SK-N-SH treated with all-trans-retinoic acid at 6 μM for 48 hours (cell line): ENCODE measurements at regions not wholly inside any gene's neighbourhood (a gene's known extent, or its start where the extent isn't known, plus 50 kb on each side); places are given as distances from the start of the nearest gene placed in this dataset.

ENCODE experiments used
- ATAC-seq: fragments of 200-7000 bp; cut with Tn5 transposase; 3 replicates; pipeline ENCODE4 v1.9.1; 2020; ENCODE audit warnings: mild to moderate bottlenecking, moderate library complexity
- ARNTL ChIP-seq: fragments of 450-650 bp; formaldehyde crosslinking; IDR thresholded peaks from 2 replicates; pipeline ENCODE4 v1.5.0; 2020; ENCODE audit warnings: low read depth, mild to moderate bottlenecking, moderate library complexity, borderline replicate concordance
- BACH2 ChIP-seq: fragments of 250-450 bp; sonication (Bioruptor Pico); IDR thresholded peaks from 2 replicates; pipeline ENCODE4 v1.9.0; 2021; ENCODE audit warnings: mild to moderate bottlenecking, borderline replicate concordance
- CREB5 ChIP-seq: fragments of 250-450 bp; sonication (Bioruptor Pico); IDR thresholded peaks from 2 replicates; pipeline ENCODE4 v1.5.1; 2020; ENCODE audit warnings: low read depth, mild to moderate bottlenecking, moderate library complexity
- CSDC2 ChIP-seq: fragments of 250-450 bp; sonication (Bioruptor Pico); IDR thresholded peaks from 2 replicates; pipeline ENCODE4 v1.5.0; 2020; ENCODE audit warnings: mild to moderate bottlenecking, moderate library complexity
- CSRNP3 ChIP-seq: fragments of 250-450 bp; sonication (Bioruptor Pico); IDR thresholded peaks from 2 replicates; pipeline ENCODE4 v1.5.1; 2021; ENCODE audit warnings: mild to moderate bottlenecking, moderate library complexity
- ESRRG ChIP-seq: fragments of 250-450 bp; sonication (Bioruptor Pico); IDR thresholded peaks from 2 replicates; pipeline ENCODE4 v1.6.1; 2021; ENCODE audit warnings: mild to moderate bottlenecking
- GLIS3 ChIP-seq: fragments of 250-450 bp; sonication (Bioruptor Pico); IDR thresholded peaks from 2 replicates; pipeline ENCODE4 v1.5.0; 2020; ENCODE audit warnings: mild to moderate bottlenecking, moderate library complexity
- OSR1 ChIP-seq: fragments of 250-450 bp; sonication (Bioruptor Pico); IDR thresholded peaks from 2 replicates; pipeline ENCODE4 v1.8.0; 2022; ENCODE audit warnings: moderate library complexity, mild to moderate bottlenecking, inconsistent platforms
- PATZ1 ChIP-seq: fragments of 250-450 bp; sonication (Bioruptor Pico); IDR thresholded peaks from 2 replicates; pipeline ENCODE4 v1.8.0; 2020; ENCODE audit warnings: mild to moderate bottlenecking, moderate library complexity, borderline replicate concordance
- POU6F1 ChIP-seq: fragments of 250-450 bp; sonication (Bioruptor Pico); IDR thresholded peaks from 2 replicates; pipeline ENCODE4 v1.8.0; 2021; ENCODE audit warnings: low read depth, mild to moderate bottlenecking, moderate library complexity, borderline replicate concordance
- PPARA ChIP-seq: fragments of 250-450 bp; sonication (Bioruptor Pico); IDR thresholded peaks from 2 replicates; pipeline ENCODE4 v1.5.0; 2020; ENCODE audit warnings: mild to moderate bottlenecking, borderline replicate concordance
- SNAI2 ChIP-seq: fragments of 250-450 bp; sonication (Bioruptor Pico); IDR thresholded peaks from 2 replicates; pipeline ENCODE4 v1.5.0; 2020; ENCODE audit warnings: mild to moderate bottlenecking, moderate library complexity
- TCF4 ChIP-seq: fragments of 250-450 bp; sonication (Bioruptor Pico); IDR thresholded peaks from 2 replicates; pipeline ENCODE4 v1.8.0; 2021; ENCODE audit warnings: mild to moderate bottlenecking, moderate library complexity, borderline replicate concordance
- TOX ChIP-seq: fragments of 250-450 bp; sonication (Bioruptor Pico); IDR thresholded peaks from 2 replicates; pipeline ENCODE4 v1.8.0; 2021; ENCODE audit warnings: mild to moderate bottlenecking, moderate library complexity, borderline replicate concordance
- TSHZ2 ChIP-seq: fragments of 250-450 bp; sonication (Bioruptor Pico); IDR thresholded peaks from 2 replicates; pipeline ENCODE4 v1.5.0; 2020; ENCODE audit warnings: mild to moderate bottlenecking, moderate library complexity
- ZC3H10 ChIP-seq: fragments of 250-450 bp; sonication (Bioruptor Pico); IDR thresholded peaks from 2 replicates; pipeline ENCODE4 v1.5.1; 2021; ENCODE audit warnings: mild to moderate bottlenecking, moderate library complexity
- ZFP30 ChIP-seq: fragments of 450-650 bp; formaldehyde crosslinking; IDR thresholded peaks from 2 replicates; pipeline ENCODE4 v1.5.0; 2022; ENCODE audit warnings: mild to moderate bottlenecking, moderate library complexity
- ZNF565 ChIP-seq: fragments of 450-650 bp; formaldehyde crosslinking; conservative IDR thresholded peaks from 2 replicates; pipeline ENCODE4 v1.5.0; 2020; ENCODE audit warnings: low read depth, mild to moderate bottlenecking, moderate library complexity
- ZNF70 ChIP-seq: fragments of 450-650 bp; formaldehyde crosslinking; IDR thresholded peaks from 2 replicates; pipeline ENCODE4 v1.5.0; 2020; ENCODE audit warnings: mild to moderate bottlenecking, moderate library complexity
- ZNF8 ChIP-seq: fragments of 450-650 bp; formaldehyde crosslinking; IDR thresholded peaks from 2 replicates; pipeline ENCODE4 v1.5.0; 2020; ENCODE audit warnings: mild to moderate bottlenecking, moderate library complexity

GRCh38 chr3:135756106-135756668 lies 209.3 kb upstream of the PPP2R3A start:
- ATAC-seq, result no peak
- no peak for TF ChIP-seq GLIS3
- TF ChIP-seq SNAI2 (CRISPR knock-in tag), result no peak
- no peak for TF ChIP-seq ZFP30 (CRISPR knock-in tag)
- no peak for TF ChIP-seq CSDC2 (CRISPR knock-in tag)
- no peak for TF ChIP-seq TCF4 (CRISPR knock-in tag)
- no peak for TF ChIP-seq CSRNP3 (CRISPR knock-in tag)
- no peak for TF ChIP-seq PPARA (CRISPR knock-in tag)
- no peak for TF ChIP-seq BACH2 (CRISPR knock-in tag)
- no peak for TF ChIP-seq ZNF70 (CRISPR knock-in tag)
- no peak for TF ChIP-seq PATZ1 (CRISPR knock-in tag)
- TF ChIP-seq ZNF8 (CRISPR knock-in tag), result no peak
- TF ChIP-seq TSHZ2 (CRISPR knock-in tag), result no peak
- TF ChIP-seq OSR1 (CRISPR knock-in tag), result no peak
- no peak for TF ChIP-seq ESRRG

- ATAC-seq, result no peak
These were observed 208.1 kb upstream of the PPP2R3A start for GRCh38 chr3:135757421-135757820.

More at GRCh38 chr3:135757421-135757820, 208.1 kb upstream of the PPP2R3A start:
- TF ChIP-seq TCF4 (CRISPR knock-in tag) (no peak), GLIS3 (no peak), ARNTL (CRISPR knock-in tag) (no peak), POU6F1 (CRISPR knock-in tag) (no peak), ZNF565 (no peak), TOX (CRISPR knock-in tag) (no peak), PPARA (CRISPR knock-in tag) (no peak), OSR1 (CRISPR knock-in tag) (no peak), ZC3H10 (CRISPR knock-in tag) (no peak), CREB5 (no peak), SNAI2 (CRISPR knock-in tag) (no peak), CSRNP3 (CRISPR knock-in tag) (no peak), ZNF8 (CRISPR knock-in tag) (no peak), BACH2 (CRISPR knock-in tag) (no peak)
